Gastrocnemius medialis (tissue), 4 donors: ENCODE measurements at regions not wholly inside any gene's neighbourhood (a gene's known extent, or its start where the extent isn't known, plus 50 kb on each side); places are given as distances from the start of the nearest gene placed in this dataset.

ENCODE experiments used
- POLR2A ChIP-seq, 2 donors: fragments of 450-650 bp; IDR thresholded peaks; one replicate each; pipeline ENCODE4 v1.6.1; 2017; ENCODE audit warnings: antibody characterized with exemption in 2 of 2, mild to moderate bottlenecking in 2 of 2, moderate library complexity in 2 of 2
- TF ChIP-seq, protein P1 (sequence below), 5 experiments: fragments of 450-650 bp in 3 of 5; fragments of 200-600 bp in 2 of 5; sonication (generic) in 2 of 5; IDR thresholded peaks in 4 of 5; conservative IDR thresholded peaks in 1 of 5; 1 replicate in 4 of 5; 2 replicates in 1 of 5; pipeline ENCODE4 v1.5.1; 2016 to 2019; ENCODE audit warnings: antibody characterized with exemption in 5 of 5, mild to moderate bottlenecking in 3 of 5, moderate library complexity in 3 of 5

GRCh38 chr6:22756365-22756764 is 187.0 kb downstream of the HDGFL1 start:
- TF ChIP-seq, protein P1, sequence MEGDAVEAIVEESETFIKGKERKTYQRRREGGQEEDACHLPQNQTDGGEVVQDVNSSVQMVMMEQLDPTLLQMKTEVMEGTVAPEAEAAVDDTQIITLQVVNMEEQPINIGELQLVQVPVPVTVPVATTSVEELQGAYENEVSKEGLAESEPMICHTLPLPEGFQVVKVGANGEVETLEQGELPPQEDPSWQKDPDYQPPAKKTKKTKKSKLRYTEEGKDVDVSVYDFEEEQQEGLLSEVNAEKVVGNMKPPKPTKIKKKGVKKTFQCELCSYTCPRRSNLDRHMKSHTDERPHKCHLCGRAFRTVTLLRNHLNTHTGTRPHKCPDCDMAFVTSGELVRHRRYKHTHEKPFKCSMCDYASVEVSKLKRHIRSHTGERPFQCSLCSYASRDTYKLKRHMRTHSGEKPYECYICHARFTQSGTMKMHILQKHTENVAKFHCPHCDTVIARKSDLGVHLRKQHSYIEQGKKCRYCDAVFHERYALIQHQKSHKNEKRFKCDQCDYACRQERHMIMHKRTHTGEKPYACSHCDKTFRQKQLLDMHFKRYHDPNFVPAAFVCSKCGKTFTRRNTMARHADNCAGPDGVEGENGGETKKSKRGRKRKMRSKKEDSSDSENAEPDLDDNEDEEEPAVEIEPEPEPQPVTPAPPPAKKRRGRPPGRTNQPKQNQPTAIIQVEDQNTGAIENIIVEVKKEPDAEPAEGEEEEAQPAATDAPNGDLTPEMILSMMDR (IDR thresholded peaks at IDR 0.05 in 4 of 5, conservative IDR thresholded peaks at IDR 0.05 in 1 of 5) = no peak
- TF ChIP-seq POLR2A (IDR thresholded peaks at IDR 0.05) = no peak
